Suppressor macrophage treated with lipopolysaccharide for 1 hour (primary cell): ENCODE measurements at regions not wholly inside any gene's neighbourhood (a gene's known extent, or its start where the extent isn't known, plus 50 kb on each side); places are given as distances from the start of the nearest gene placed in this dataset.

Experiments
- DNase-seq, 3 donors: peaks; one replicate each; pipeline ENCODE4 v3.0.0-alpha.2; 2020 to 2022

DNA sequence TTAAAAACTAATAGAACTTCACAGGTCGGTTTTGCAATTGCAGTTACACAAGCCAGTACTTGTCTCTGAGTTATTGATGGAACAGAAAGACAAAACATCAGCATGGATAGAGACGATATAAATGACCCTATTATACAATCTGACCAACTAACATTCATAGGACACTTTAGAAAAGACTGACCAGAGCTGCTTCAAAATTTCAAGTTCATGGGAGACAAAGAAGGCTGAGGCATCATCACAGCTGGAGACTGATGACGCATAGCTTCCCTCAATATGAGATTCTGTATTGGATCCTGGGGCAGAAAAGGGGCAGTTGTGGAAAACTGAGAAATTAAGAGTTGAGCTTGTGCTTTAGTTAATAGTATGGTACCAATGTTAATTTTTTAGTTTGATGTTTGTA is 174.0 kb downstream of the THBS2 start:
- DNase-seq, result no peak

DNA sequence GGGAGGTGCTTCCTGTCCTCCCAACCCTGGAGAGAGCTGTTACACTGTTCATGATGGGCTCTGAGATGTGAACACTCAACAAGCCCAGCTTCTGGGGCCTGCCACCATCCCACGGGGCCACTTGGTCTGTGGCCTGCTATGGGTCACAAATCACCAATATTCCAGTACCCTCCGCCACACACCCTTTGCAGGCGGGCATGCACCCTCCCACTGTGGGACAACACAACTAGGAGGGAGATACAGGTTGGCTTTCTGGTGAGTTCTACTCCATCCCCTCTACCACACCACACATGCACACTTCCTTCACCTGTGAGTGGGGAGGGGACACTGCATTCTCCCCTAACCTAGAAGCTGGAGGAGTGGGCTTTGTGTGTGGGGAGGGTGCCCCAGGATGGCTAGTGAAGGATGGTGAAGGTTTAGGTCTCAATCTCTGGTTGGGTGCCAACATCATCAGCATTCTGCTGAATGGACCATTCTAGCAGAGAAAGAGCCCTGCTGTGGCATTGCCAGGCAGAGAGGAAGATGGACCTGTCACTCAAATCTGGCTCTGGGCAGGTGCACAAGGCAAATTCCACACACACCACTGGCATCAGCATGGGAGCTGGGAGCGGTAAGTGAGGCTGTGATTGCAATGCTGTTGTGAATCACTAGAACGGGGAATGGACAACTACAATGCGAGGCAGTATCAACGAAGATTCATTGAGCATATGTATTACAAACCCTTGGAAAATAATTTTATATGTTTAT is 175.1 kb downstream of the THBS2 start:
- DNase-seq, result no peak

GRCh38 chr6:169075915-169076654 is 177.6 kb downstream of the THBS2 start:
- DNase-seq, result no peak

DNA sequence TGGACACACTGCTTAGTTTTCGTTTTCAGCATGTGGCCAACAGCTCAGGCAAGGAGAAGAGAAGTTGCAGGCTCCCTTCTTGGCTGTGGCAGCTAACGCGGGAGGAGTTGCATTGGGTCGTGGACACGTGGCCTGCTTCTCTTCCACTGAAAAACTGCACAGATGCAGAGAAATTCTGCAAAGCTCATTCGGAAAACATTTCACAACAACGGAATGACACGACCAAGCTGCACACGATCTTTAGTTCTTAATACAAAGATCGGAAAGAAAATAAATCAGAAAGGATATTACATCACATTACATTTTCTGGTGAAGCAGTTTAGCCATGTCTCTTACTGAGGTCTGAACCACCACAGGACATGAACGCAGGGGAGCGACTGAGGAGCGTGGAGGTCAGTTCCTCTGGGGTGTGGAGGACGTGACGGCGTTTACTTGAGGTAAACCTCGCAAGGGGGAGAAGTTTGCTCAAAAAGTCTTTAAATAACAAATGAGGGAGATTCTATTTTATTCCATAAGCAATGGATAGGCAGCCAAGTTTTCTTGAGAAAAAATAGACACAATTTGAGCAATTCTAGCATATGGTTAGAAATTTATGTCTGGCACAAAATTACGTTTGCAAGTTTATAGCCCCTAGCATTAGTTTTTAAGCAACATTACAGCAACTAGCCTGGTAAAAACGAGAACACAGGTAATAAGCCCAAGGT is 178.3 kb downstream of the THBS2 start:
- DNase-seq, result no peak

DNA sequence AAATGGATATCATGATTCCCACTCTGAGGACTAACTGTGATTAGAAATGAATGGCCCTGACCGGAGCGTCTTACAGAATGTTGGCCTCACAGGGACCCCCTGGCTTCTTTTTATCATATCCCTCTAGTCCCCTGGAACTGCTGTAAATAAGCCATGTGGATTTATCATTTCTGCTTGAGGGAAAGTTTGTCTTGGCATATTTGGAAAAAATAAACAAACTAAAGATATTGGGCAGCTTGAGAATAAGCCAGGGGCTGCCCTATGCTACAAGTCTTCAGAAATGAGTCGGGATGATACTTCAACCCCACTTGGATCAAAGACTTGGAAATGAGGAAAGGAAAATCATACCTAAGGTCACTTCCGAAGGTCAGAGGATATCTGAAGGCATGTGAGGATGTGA is 179.1 kb downstream of the THBS2 start:
- DNase-seq, result no peak

DNA sequence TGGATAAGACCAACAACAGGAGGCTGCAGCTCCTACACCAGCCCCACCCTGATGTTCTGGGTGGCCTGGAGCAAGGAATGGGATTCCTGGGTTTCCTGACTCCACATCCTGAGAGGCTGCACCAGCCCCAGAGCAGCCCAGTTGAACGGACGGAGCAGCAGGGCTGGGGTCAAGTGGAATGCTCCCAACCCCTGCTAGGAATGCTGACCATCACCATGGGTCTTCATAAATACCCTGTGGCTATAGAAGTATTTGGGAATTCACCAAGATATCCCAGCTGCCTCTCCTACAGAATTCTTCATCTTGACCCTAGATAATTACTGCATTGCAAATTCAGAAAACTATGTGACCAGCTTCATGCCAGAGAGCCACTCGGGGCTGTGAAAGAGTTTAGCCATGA is 180.3 kb downstream of the THBS2 start:
- DNase-seq, result no peak

- no peak for DNase-seq
Measured at GRCh38 chr6:169072127-169073042, 181.3 kb downstream of the THBS2 start.

GRCh38 chr6:169071394-169071793 is 182.3 kb downstream of the THBS2 start:
- DNase-seq, result no peak

- DNase-seq, result no peak
Measured at GRCh38 chr6:169070506-169071176, 183.0 kb downstream of the THBS2 start.

DNA sequence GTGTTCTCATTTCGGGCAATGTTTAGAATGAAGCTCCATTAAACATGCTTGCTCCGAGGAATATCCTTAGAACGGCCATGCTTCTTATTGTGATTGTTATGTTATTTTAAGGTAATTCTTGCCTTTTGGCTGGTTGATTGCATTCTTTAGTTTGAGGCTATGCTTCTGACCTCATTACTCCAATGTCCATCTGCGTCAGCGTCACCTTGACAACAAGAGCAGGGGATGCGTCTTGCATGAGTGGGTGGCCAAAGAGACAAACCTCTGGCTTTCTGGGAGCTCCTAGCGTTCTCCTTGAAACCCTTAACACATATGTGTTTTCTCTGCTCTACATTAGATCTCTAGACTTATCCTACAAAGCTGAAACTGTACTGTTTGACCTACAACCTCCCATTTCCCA is 184.3 kb downstream of the THBS2 start:
- DNase-seq, result no peak

- no peak for DNase-seq
Measured at GRCh38 chr6:169064194-169064593, 189.5 kb downstream of the THBS2 start.

- DNase-seq, result no peak
Measured at GRCh38 chr6:169062272-169062671, 191.4 kb downstream of the THBS2 start.

DNA sequence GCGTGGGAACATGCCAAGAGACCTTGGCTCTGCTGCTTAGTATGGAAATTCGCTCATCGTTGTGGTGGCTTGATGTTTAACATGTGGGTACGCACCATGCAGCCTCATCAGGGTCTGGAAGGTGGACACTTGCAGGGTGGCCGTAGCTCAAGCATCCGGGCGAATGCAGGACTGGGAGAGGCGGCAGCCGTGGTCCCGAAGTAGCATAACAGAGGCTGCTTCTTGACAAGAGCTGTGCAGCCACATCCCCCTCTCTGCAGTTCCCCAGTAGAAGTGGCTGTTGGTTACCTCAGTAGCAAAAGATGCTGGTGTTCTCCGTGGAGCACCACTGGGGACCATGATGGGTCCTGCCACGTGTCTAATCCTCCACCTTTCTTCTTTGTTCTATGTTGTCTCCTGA is 195.0 kb downstream of the THBS2 start:
- no peak for DNase-seq

DNA sequence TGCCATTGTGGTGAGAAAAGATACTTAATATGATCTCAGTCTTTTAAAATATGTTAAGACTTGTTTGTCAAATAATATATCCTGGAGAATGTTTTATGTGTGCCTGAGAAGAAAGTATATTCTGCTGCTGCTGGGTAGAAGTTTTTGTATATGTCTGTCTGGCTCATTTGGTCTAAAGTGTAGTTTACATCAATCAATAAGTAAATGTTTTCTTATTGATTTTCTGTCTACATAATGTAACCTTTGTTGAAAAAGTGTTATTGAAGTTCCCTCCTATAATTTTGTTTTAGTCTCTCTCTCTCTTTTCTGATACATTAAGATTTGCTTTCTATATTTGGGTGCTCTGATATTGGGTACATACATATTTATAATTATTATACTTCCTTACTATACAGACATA is 201.2 kb downstream of the THBS2 start:
- DNase-seq, result no peak

DNA sequence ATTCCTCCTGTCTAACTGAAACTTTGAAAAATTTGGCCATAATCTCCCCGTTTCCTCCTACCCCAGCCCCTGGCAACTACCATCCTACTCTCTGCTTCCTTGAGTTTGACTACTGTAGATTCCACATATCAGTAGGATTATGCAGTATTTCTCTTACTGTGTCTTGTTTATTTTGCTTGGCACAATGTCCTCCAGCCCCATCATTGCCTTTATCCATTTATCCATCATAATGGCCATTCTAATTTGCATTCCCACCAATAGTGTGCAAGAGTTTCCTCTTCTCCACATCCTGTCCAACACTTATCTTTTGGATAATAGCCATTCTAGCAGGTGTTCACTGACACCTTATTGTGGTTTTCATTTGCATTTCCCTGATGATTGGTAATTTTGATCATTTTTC is 202.3 kb downstream of the THBS2 start:
- DNase-seq, result no peak

- no peak for DNase-seq
Measured at GRCh38 chr6:169048865-169049205, 204.8 kb downstream of the THBS2 start.

GRCh38 chr6:169048185-169048864 is 205.3 kb downstream of the THBS2 start:
- no peak for DNase-seq

- DNase-seq, result no peak
Measured at GRCh38 chr6:169047345-169047744, 206.3 kb downstream of the THBS2 start.

- no peak for DNase-seq
Measured at GRCh38 chr6:169046483-169047192, 207.0 kb downstream of the THBS2 start.

DNA sequence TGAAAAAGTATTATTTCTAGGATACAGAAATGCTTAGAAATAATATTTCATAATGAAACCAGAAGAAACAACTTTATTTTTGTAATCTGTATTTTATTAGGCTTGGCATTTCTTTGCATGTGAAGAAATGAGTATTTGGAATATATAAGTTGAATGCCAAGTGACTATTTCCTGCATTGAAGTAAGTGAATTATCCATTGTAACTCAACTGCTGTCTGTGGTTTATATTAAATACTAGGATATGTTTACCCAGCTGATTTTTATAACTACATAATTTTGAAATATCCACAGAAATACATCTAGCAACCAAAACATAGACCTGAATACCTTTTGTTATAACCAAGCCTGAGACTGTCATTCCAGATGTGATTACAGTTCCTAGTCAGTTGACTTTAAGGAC is 207.6 kb downstream of the THBS2 start:
- DNase-seq, result no peak

- DNase-seq, result no peak
Measured at GRCh38 chr6:169045486-169045885, 208.2 kb downstream of the THBS2 start.
